ENCODE measurements at regions not wholly inside any gene's neighbourhood (a gene's known extent, or its start where the extent isn't known, plus 50 kb on each side); places are given as distances from the start of the nearest gene placed in this dataset.
A peak's percentile ranks its signal among the peaks of the same experiment; 100 is the strongest.

- no peak for ATAC-seq
- no peak for DNase-seq
These were observed 329.2 kb upstream of the ZMIZ1 start for GRCh38 chr10:78739444-78740053.

GRCh38 chr10:78740976-78741915 lies 327.5 kb upstream of the ZMIZ1 start:
- DNase-seq: no peak
- ATAC-seq: no peak

DNA sequence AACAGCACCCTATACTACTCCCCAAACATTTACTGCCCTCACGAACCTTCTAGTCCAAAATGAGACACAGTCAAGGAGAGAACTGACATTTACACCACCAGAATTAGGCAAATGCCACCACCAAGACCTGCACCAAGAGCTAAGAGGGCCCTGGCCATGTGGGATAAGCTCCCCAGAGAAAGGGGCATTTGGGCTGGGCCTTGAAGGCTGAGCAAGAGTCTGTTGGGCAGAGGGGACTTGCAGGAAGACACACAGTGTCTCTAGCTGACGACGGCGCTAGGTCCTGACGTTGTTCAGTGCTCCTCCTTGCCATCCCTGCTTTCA lies 326.4 kb upstream of the ZMIZ1 start:
- DNase-seq: no peak
- ATAC-seq: no peak

DNA sequence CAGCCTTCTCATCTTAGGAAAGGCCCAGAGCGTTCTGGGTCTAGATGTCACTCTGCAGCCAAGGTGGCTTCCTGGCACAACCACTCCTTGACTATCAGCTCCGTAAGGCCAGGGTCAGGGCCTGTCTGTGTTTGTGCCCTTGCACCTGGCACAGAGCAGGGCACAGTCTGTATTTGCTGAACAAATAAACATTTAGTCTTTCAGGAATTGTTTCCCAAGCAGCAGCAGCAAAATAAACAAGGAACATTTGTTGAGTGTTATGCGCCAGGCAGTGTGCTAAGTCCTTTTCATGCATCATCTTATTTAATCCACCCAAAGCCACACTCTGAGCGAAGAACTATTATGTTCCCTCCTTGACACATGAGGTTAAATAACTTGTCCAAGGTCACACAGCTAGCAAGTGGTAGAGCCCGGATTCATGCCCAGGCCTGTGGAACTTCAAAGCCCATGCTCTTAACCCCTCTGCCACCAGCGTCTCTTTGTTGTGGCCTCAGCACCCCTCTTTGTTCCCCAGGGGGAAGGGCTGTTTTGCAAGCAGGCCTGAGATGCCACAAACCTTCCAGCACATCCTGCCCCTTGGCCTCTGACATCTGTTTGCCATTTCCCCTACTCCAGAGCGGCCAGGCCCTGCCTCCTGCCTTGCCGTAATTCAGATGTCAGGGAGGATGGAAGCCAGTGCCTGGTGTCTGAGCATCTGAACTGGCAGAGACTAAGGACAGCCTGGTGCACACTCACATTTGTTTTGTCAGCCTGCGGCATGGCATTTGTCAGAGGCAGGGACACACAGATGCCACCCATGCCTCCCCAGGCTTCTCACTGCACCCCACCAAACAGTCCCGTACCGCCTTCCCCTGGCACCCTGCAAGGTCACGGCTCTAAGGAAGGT lies 325.8 kb upstream of the ZMIZ1 start:
- ATAC-seq: peak; percentile 58
- peak; percentile 20 for DNase-seq

DNA sequence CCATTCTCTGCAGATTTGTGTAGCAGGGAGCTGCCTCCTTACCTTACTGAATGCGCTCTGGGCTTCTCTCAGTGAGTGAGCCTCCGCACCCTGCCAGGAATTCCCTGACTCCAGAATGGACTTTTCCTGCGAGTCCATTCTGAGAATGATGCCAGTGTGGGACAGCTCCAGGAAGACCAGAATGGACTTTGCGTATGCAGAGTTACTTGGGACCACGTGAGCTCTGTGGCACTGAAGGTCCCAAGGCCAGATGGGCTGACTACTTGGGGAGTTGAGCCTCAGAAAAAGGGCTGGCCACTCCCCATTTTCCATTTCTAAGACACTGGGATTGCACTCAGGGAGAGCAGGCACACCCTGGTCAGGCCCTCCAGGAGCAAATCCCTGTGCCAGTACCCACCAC lies 324.7 kb upstream of the ZMIZ1 start:
- DNase-seq (no peak), ATAC-seq (no peak)

- no peak for DNase-seq
- ATAC-seq: no peak
These were observed 324.2 kb upstream of the ZMIZ1 start for GRCh38 chr10:78744491-78745090.

- DNase-seq (no peak), ATAC-seq (no peak)
These were observed 323.3 kb upstream of the ZMIZ1 start for GRCh38 chr10:78745441-78745840.

- DNase-seq (no peak), ATAC-seq (no peak)
These were observed 322.5 kb upstream of the ZMIZ1 start for GRCh38 chr10:78746155-78746763.

DNA sequence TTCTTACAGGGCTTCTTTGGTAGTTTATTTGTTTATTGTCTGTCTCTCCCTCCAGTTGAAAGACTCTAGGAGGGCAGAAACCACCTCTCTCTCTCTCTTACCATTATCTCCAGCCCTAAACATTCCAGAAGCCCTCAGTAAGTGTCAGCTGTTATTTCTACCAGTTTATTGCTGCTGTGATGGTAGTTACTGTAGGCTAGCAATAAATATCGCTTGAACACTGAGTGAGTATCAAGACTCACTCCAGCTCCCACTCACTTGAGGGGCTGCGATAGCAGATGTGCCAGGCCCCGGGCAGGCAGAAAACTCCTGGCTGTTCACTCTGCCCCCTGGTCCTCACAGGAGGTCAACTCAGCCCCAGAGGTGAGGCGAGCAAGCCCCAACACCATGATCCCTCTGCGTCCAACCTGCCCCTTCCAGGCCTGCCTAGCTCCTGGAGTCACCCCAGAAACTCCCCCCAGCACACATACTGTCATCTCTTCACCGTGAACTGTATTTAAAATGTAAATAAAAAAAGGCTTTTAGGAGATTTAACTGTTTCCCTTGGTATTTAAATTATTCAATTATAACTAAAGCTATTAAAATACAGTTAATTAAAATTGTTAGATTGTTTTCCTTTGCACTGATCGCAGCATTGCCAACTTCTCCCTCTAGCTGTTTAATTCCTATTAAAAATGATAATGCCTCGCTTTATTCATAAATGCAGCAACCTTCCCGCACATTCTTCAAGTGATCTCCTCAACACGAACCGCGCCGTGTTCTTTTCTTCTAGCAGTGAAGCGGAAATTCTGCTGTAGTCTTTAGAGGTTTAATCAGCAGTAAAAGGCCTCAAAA lies 321.1 kb upstream of the ZMIZ1 start:
- no peak for DNase-seq
- ATAC-seq: no peak

DNA sequence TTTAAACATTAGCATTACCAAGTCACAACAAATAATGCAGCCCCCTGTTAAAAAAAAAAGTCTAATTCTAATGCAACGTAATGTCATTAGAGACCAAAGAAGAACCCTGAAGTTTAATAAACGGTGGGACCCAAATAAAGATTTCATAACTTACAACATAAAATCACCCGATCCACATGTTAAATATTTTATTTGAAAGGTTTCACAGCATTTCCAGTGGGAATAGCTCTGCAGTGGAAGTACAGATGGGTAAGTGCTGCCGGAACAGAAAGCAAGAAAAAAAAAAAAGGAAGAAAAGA lies 320.6 kb upstream of the ZMIZ1 start:
- no peak for DNase-seq
- ATAC-seq: no peak

- ATAC-seq: no peak
- DNase-seq: no peak
These were observed 319.6 kb upstream of the ZMIZ1 start for GRCh38 chr10:78749200-78749599.

DNA sequence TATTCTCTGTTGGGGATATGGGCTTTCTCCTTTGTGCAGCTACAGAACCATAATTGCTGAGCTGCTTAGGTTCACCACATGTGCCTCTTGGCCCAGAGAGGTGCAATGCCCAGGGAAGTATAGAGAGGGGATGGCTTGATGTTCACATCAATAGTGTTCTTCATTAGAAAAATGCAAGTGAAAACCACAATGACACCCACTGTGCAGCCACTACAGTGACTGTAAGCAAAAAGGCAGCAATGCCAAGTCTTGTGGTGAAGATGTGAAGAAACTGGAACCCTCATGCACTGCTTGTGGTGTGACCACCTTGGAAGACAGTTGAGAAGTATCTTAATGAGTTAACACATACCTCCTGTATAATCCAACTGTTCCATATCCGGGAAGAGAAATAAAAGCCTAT lies 318.9 kb upstream of the ZMIZ1 start:
- DNase-seq (no peak), ATAC-seq (peak; percentile 48)

- ATAC-seq (no peak), DNase-seq (no peak)
These were observed 318.3 kb upstream of the ZMIZ1 start for GRCh38 chr10:78750418-78750817.

DNA sequence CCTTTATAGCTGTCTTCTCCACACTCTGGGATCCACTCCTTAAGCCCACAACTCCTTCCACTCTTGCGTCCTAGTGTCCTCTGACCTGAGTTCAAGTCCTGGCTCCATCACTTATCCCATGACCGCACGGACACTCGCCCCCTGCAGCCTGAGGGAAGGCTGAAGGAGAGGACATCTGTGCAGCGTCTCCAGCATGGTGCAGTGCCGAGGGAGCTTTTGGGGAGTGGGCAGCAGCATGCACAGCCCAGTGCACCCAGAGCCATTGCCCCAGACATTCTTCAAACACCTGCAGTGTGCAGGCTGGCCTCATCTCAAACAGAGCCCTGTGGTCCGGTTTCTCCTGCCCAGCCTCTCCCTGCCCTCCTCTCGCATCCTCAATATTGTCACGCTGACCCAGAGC lies 317.1 kb upstream of the ZMIZ1 start:
- no peak for ATAC-seq
- DNase-seq: no peak

- no peak for DNase-seq
- no peak for ATAC-seq
These were observed 316.5 kb upstream of the ZMIZ1 start for GRCh38 chr10:78752221-78752620.

DNA sequence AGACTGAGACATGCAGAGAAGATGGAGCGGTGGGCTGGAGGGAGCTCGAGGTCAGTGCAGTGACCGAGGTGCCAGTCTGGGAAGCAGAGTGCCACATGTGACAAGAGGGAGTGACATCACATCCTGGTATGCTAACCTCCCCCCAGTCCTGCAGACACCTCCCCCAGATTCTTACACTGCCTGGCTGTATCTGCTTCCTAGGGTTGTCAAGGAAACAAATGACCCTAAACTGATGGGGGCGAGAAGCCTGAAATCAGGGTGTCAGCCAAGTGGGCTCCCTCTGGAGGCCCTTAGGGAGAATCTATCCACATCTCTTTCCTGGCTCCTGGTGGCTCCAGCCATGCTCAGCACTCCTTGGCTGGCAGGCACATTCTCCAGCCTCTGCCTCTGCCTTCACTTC lies 316.1 kb upstream of the ZMIZ1 start:
- DNase-seq (no peak), ATAC-seq (no peak)

GRCh38 chr10:78754269-78755062 lies 314.3 kb upstream of the ZMIZ1 start:
- ATAC-seq (no peak), DNase-seq (no peak)

GRCh38 chr10:78755063-78755701 lies 313.6 kb upstream of the ZMIZ1 start:
- ATAC-seq (no peak), DNase-seq (no peak)

- no peak for DNase-seq
- no peak for ATAC-seq
These were observed 312.8 kb upstream of the ZMIZ1 start for GRCh38 chr10:78755877-78756455.
